Chondrocyte (in vitro differentiated cells): ENCODE measurements at regions not wholly inside any gene's neighbourhood (a gene's known extent, or its start where the extent isn't known, plus 50 kb on each side); places are given as distances from the start of the nearest gene placed in this dataset.

Experiments
- DNase-seq: peaks from one replicate; pipeline ENCODE4 v3.0.0; 2021; ENCODE audit warnings: mixed read lengths, low spot score
- H3K27ac Mint-ChIP-seq: one replicate; pipeline ENCODE4 v1.8.0; 2021; ENCODE audit warnings: mild to moderate bottlenecking, moderate library complexity, mixed read lengths; ENCODE audit not compliant: unreplicated experiment
- H3K27me3 Mint-ChIP-seq: 2 replicates; pipeline ENCODE4 v1.8.0; 2021; ENCODE audit warnings: low read depth, mixed read lengths
- H3K36me3 Mint-ChIP-seq: 2 replicates; pipeline ENCODE4 v1.8.0; 2021; ENCODE audit warnings: low read depth, mixed read lengths
- H3K4me1 Mint-ChIP-seq: 2 replicates; pipeline ENCODE4 v1.8.0; 2021; ENCODE audit warnings: low read depth, mild to moderate bottlenecking, mixed read lengths
- H3K4me3 Mint-ChIP-seq: one replicate; pipeline ENCODE4 v1.8.0; 2021; ENCODE audit warnings: mild to moderate bottlenecking, moderate library complexity, mixed read lengths; ENCODE audit not compliant: unreplicated experiment
- H3K9me3 Mint-ChIP-seq: 2 replicates; pipeline ENCODE4 v1.8.0; 2021; ENCODE audit warnings: low read depth, mixed read lengths
- TF ChIP-seq, protein P1 (sequence below): fragments of 200-600 bp; sonication (generic); IDR thresholded peaks from 2 replicates; pipeline ENCODE4 v1.5.0; 2021; ENCODE audit warnings: antibody characterized with exemption, mild to moderate bottlenecking, moderate library complexity

DNA sequence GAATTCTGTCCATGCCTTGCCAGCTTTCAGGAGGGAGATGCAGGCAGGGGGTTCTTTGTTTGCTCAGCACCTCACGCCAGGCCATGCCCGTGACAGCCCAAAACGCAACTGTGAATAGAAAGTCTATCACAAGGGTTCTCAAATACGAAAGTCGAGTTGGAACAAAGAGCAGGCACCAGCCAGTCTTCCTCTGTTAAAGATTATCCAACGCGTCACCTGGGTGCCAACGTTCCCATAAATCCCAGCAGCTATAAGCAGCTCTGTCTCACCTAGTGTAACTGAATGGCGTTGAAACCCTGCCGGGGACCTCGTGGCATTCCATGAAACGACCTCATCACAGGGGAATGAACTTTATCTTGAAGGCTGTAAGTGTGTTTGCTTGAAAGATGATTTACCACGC lies 84.8 kb upstream of the GATA6 start:
- Mint-ChIP-seq H3K4me3 (no peak overlapping the region), H3K9me3 (no peaks in the 10 kb centered on the region), H3K36me3 (no peaks in the 10 kb centered on the region), H3K27me3 (peaks cover 22% of the 10 kb centered on the region), H3K27ac (no peak overlapping the region), H3K4me1 (no peaks in the 10 kb centered on the region)
- TF ChIP-seq, protein P1, sequence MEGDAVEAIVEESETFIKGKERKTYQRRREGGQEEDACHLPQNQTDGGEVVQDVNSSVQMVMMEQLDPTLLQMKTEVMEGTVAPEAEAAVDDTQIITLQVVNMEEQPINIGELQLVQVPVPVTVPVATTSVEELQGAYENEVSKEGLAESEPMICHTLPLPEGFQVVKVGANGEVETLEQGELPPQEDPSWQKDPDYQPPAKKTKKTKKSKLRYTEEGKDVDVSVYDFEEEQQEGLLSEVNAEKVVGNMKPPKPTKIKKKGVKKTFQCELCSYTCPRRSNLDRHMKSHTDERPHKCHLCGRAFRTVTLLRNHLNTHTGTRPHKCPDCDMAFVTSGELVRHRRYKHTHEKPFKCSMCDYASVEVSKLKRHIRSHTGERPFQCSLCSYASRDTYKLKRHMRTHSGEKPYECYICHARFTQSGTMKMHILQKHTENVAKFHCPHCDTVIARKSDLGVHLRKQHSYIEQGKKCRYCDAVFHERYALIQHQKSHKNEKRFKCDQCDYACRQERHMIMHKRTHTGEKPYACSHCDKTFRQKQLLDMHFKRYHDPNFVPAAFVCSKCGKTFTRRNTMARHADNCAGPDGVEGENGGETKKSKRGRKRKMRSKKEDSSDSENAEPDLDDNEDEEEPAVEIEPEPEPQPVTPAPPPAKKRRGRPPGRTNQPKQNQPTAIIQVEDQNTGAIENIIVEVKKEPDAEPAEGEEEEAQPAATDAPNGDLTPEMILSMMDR, result no peak
- DNase-seq, result no peak

DNA sequence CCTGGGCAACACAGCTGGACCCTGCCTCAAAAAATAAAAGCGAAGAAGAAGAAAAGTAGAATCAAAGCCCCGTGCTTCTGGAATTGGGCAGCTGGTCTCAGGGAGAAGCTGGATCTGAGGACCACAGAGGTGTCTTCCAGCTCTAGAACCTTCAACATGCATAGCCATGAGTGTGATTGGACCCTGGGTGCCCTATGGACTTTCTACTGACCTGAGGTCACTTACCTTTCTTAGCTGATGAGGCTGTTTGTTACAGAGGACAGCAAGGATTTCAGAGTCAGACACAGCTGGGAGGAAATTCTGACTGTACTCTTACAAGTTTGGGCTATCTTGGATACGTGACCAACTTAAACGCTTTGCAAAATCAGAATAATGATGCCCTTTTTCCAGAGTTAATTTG lies 82.4 kb upstream of the GATA6 start:
- peaks cover 18% of the 10 kb centered on the region for H3K27me3 Mint-ChIP-seq
- H3K4me1 Mint-ChIP-seq, result no peaks in the 10 kb centered on the region
- DNase-seq, result no peak
- H3K36me3 Mint-ChIP-seq, result no peaks in the 10 kb centered on the region
- no peak overlapping the region for H3K4me3 Mint-ChIP-seq
- no peak overlapping the region for H3K27ac Mint-ChIP-seq
- no peaks in the 10 kb centered on the region for H3K9me3 Mint-ChIP-seq
- TF ChIP-seq, protein P1, result no peak

DNA sequence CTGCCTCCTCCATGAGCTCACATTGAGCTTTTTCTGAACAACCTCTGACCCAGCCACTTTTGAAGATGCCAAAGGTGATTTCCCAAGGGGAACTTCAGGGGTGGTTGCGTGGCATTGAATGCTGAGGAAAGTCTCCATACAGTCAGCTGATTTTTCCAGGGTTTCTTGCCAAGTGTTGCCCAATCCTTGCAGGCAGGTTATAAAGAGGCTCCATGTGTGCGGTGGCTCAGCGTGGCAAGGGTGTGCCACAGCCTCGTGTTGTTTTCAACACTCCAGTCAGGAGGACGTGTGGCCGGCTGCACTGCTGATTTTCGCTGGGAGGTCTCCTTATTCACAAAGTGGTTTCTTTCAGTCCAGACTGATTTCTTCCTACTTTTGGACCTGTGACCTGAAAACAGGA lies 81.4 kb upstream of the GATA6 start:
- no peaks in the 10 kb centered on the region for H3K4me1 Mint-ChIP-seq
- TF ChIP-seq, protein P1, result no peak
- no peak overlapping the region for H3K27ac Mint-ChIP-seq
- peaks cover 19% of the 10 kb centered on the region for H3K27me3 Mint-ChIP-seq
- DNase-seq, result no peak
- no peak overlapping the region for H3K4me3 Mint-ChIP-seq
- H3K9me3 Mint-ChIP-seq, result no peaks in the 10 kb centered on the region
- no peaks in the 10 kb centered on the region for H3K36me3 Mint-ChIP-seq

DNA sequence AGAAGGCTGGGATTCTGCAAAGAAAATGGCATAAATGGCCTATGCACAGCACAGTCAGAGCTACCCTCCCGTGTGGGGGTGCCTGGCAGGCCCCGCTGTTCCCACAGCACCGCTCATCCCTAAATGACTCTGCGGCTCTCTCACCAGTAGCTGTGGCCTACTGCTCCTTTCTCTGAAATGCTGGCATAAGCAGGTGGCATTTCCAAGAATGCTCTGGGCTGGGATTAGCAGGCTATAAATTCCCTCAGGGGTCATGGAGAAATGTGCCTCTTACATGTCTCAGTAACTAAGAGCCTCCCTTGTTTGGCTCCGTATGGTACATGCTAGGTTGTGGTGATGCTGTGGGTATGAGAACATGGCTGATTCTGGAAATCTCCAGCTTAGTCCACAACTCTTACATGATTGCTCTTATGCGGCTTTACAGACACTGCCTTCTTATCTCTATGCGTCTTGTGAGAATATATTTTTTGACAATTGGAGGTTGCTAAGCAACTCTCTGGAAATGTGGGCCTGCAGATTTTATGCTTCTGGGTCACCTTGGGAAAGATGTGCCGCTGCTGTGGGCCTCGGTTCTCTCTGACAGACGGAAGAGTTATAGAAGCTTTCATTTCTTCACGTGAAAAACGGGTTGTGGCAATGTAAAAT lies 80.3 kb upstream of the GATA6 start:
- H3K4me1 Mint-ChIP-seq, result no peaks in the 10 kb centered on the region
- TF ChIP-seq, protein P1, result no peak
- H3K27ac Mint-ChIP-seq, result no peak overlapping the region
- no peak for DNase-seq
- no peaks in the 10 kb centered on the region for H3K36me3 Mint-ChIP-seq
- peaks cover 29% of the 10 kb centered on the region for H3K27me3 Mint-ChIP-seq
- no peaks in the 10 kb centered on the region for H3K9me3 Mint-ChIP-seq
- no peak overlapping the region for H3K4me3 Mint-ChIP-seq

DNA sequence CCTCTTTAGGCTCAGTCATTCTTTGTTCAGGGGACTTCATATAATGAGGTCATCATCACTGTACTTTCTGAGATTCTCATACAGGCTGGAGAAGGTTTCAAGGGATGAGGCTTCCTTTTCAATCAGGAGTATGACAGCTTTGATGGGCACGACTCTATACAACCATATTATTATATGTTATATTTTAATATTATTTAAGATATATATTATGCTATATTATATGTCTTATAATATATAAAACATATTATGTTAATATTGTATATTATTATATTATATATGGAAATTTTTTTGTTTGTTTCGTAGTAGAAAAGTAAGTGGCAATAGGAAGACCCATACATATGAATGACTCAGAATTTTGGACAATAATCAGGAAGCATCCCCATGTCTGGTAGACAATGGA lies 78.0 kb upstream of the GATA6 start:
- no peaks in the 10 kb centered on the region for H3K9me3 Mint-ChIP-seq
- no peak for DNase-seq
- no peaks in the 10 kb centered on the region for H3K4me1 Mint-ChIP-seq
- TF ChIP-seq, protein P1, result no peak
- H3K36me3 Mint-ChIP-seq, result no peaks in the 10 kb centered on the region
- H3K27me3 Mint-ChIP-seq, result peaks cover 35% of the 10 kb centered on the region
- H3K27ac Mint-ChIP-seq, result no peak overlapping the region
- no peak overlapping the region for H3K4me3 Mint-ChIP-seq
